Thyroid gland (tissue), 4 donors: ENCODE measurements at regions not wholly inside any gene's neighbourhood (a gene's known extent, or its start where the extent isn't known, plus 50 kb on each side); places are given as distances from the start of the nearest gene placed in this dataset.
"Not testable (repeated sequence)": the region's sequence is repeated elsewhere in the genome, so short reads cannot be mapped to it uniquely, and the experiment has no call there.

Source experiments
- DNase-seq, 2 donors: peaks; one replicate each; pipeline ENCODE4 v3.0.0-alpha.2; 2019
- H3K27ac ChIP-seq, 3 donors: fragments of 200-600 bp; sonication (generic); 1 replicate in 2 of 3; 2 replicates in 1 of 3; pipeline ENCODE4 v1.5.1; 2016 to 2019; ENCODE audit warnings: mild to moderate bottlenecking in 1 of 3, moderate library complexity in 1 of 3
- H3K27me3 ChIP-seq: fragments of 200-600 bp; sonication (generic); one replicate; pipeline ENCODE4 v1.5.1; 2019
- H3K36me3 ChIP-seq, 2 donors: fragments of 200-600 bp; sonication (generic); one replicate each; pipeline ENCODE4 v1.5.1; 2016 to 2019
- H3K4me1 ChIP-seq, 2 donors: fragments of 200-600 bp; sonication (generic); one replicate each; pipeline ENCODE4 v1.5.1; 2017 to 2019
- H3K4me3 ChIP-seq, 3 donors: fragments of 200-600 bp; sonication (generic); replicated peaks in 1 of 3; 1 replicate in 2 of 3; 2 replicates in 1 of 3; pipeline ENCODE4 v1.5.1; 2016; ENCODE audit warnings: mild to moderate bottlenecking in 1 of 3
- H3K9me3 ChIP-seq: fragments of 200-600 bp; sonication (generic); one replicate; pipeline ENCODE4 v1.5.1; 2017
- CTCF ChIP-seq, 6 experiments: fragments of 200-600 bp in 3 of 6; fragments of 450-650 bp in 3 of 6; sonication (generic) in 3 of 6; IDR thresholded peaks; one replicate each; pipeline ENCODE4 v1.5.1; 2016 to 2019; ENCODE audit warnings: antibody characterized with exemption in 6 of 6, mild to moderate bottlenecking in 2 of 6, inconsistent platforms in 1 of 6, moderate library complexity in 1 of 6
- POLR2A ChIP-seq, 2 donors: fragments of 450-650 bp; IDR thresholded peaks; one replicate each; pipeline ENCODE4 v1.6.1; 2017; ENCODE audit warnings: antibody characterized with exemption in 2 of 2, mild to moderate bottlenecking in 2 of 2, moderate library complexity in 1 of 2
- WGBS, 2 donors: methylation state at CpG; one replicate each; pipeline ENCODE4 v1.1.5; 2017; 5-methylcytosine and 5-hydroxymethylcytosine counted together
- intact Hi-C: fragments of 100-400 bp; cut with DNase I; formaldehyde crosslinking; loops from one replicate; pipeline ENCODE4 v1.15.1; 2023

GRCh38 chr3:10694179-10694578 is 121.8 kb upstream of the SLC6A11 start:
- no peaks in the 10 kb centered on the region for H3K27me3 ChIP-seq
- no peaks in the 10 kb centered on the region for H3K36me3 ChIP-seq
- intact Hi-C loops = no loop called here
- H3K4me3 ChIP-seq = no peak overlapping the region
- H3K9me3 ChIP-seq = no peaks in the 10 kb centered on the region
- H3K27ac ChIP-seq = no peak overlapping the region
- DNase-seq = no peak
- no peaks in the 10 kb centered on the region for H3K4me1 ChIP-seq
- TF ChIP-seq CTCF (IDR thresholded peaks at IDR 0.05) = no peak
- TF ChIP-seq POLR2A (IDR thresholded peaks at IDR 0.05) = no peak
- WGBS, 2 donors = 74 to 76% methylated on average over 4 of the region's 4 CpGs

GRCh38 chr3:10695186-10695585 is 120.8 kb upstream of the SLC6A11 start:
- DNase-seq, H3K27ac ChIP-seq, H3K4me3 ChIP-seq, H3K36me3 ChIP-seq, H3K27me3 ChIP-seq, H3K9me3 ChIP-seq, intact Hi-C loops, H3K4me1 ChIP-seq: not testable (repeated sequence)
- WGBS, 2 donors = 59 to 67% methylated on average over 2 of the region's 2 CpGs

GRCh38 chr3:10695595-10696285 is 120.3 kb upstream of the SLC6A11 start:
- WGBS, 2 donors = 53 to 55% methylated on average over 4 of the region's 4 CpGs
- Histone ChIP-seq H3K9me3 (no peaks in the 10 kb centered on the region), H3K27ac (no peak overlapping the region), H3K36me3 (no peaks in the 10 kb centered on the region), H3K27me3 (no peaks in the 10 kb centered on the region), H3K4me3 (no peak overlapping the region), H3K4me1 (no peaks in the 10 kb centered on the region)
- intact Hi-C loops = no loop called here
- no peak for TF ChIP-seq POLR2A (IDR thresholded peaks at IDR 0.05)
- TF ChIP-seq CTCF (IDR thresholded peaks at IDR 0.05) = no peak
- no peak for DNase-seq

GRCh38 chr3:10697918-10698317 is 118.1 kb upstream of the SLC6A11 start:
- intact Hi-C loops = no loop called here
- TF ChIP-seq CTCF (IDR thresholded peaks at IDR 0.05) (no peak), POLR2A (IDR thresholded peaks at IDR 0.05) (no peak)
- Histone ChIP-seq H3K27ac (no peak overlapping the region), H3K27me3 (no peaks in the 10 kb centered on the region), H3K36me3 (no peaks in the 10 kb centered on the region), H3K4me3 (no peak overlapping the region), H3K4me1 (no peaks in the 10 kb centered on the region), H3K9me3 (no peaks in the 10 kb centered on the region)
- DNase-seq = no peak
- 68 to 71% methylated on average over 4 of the region's 4 CpGs for WGBS, 2 donors

GRCh38 chr3:10700821-10701220 is 115.2 kb upstream of the SLC6A11 start:
- Histone ChIP-seq H3K4me3 (no peak overlapping the region), H3K36me3 (no peaks in the 10 kb centered on the region), H3K4me1 (no peaks in the 10 kb centered on the region), H3K9me3 (no peaks in the 10 kb centered on the region), H3K27ac (no peak overlapping the region), H3K27me3 (no peaks in the 10 kb centered on the region)
- TF ChIP-seq POLR2A (IDR thresholded peaks at IDR 0.05) (no peak), CTCF (IDR thresholded peaks at IDR 0.05) (no peak)
- DNase-seq = no peak
- intact Hi-C loops = no loop called here
- 74 to 78% methylated on average over 2 of the region's 2 CpGs for WGBS, 2 donors
